ENCODE measurements at regions not wholly inside any gene's neighbourhood (a gene's known extent, or its start where the extent isn't known, plus 50 kb on each side); places are given as distances from the start of the nearest gene placed in this dataset.

GRCh38 chr14:28102814-28103213 lies 663.8 kb upstream of the FOXG1 start:
- TF ChIP-seq CTCF (IDR thresholded peaks at IDR 0.05) (no peak), EZH2 (IDR thresholded peaks at IDR 0.05; ENCODE audit: borderline replicate concordance, insufficient read depth, low read depth, low read length, poor library complexity, severe bottlenecking) (no peak)
